SK-N-SH treated with all-trans-retinoic acid at 6 μM for 48 hours (cell line): ENCODE measurements at regions not wholly inside any gene's neighbourhood (a gene's known extent, or its start where the extent isn't known, plus 50 kb on each side); places are given as distances from the start of the nearest gene placed in this dataset.
A peak's percentile ranks its signal among the peaks of the same experiment; 100 is the strongest.

ENCODE experiments used
- ATAC-seq: fragments of 200-7000 bp; cut with Tn5 transposase; 3 replicates; pipeline ENCODE4 v1.9.1; 2020; ENCODE audit warnings: mild to moderate bottlenecking, moderate library complexity
- ARNTL ChIP-seq: fragments of 450-650 bp; formaldehyde crosslinking; IDR thresholded peaks from 2 replicates; pipeline ENCODE4 v1.5.0; 2020; ENCODE audit warnings: low read depth, mild to moderate bottlenecking, moderate library complexity, borderline replicate concordance
- BACH2 ChIP-seq: fragments of 250-450 bp; sonication (Bioruptor Pico); IDR thresholded peaks from 2 replicates; pipeline ENCODE4 v1.9.0; 2021; ENCODE audit warnings: mild to moderate bottlenecking, borderline replicate concordance
- CREB5 ChIP-seq: fragments of 250-450 bp; sonication (Bioruptor Pico); IDR thresholded peaks from 2 replicates; pipeline ENCODE4 v1.5.1; 2020; ENCODE audit warnings: low read depth, mild to moderate bottlenecking, moderate library complexity
- CSDC2 ChIP-seq: fragments of 250-450 bp; sonication (Bioruptor Pico); IDR thresholded peaks from 2 replicates; pipeline ENCODE4 v1.5.0; 2020; ENCODE audit warnings: mild to moderate bottlenecking, moderate library complexity
- ESRRG ChIP-seq: fragments of 250-450 bp; sonication (Bioruptor Pico); IDR thresholded peaks from 2 replicates; pipeline ENCODE4 v1.6.1; 2021; ENCODE audit warnings: mild to moderate bottlenecking
- GLIS3 ChIP-seq: fragments of 250-450 bp; sonication (Bioruptor Pico); IDR thresholded peaks from 2 replicates; pipeline ENCODE4 v1.5.0; 2020; ENCODE audit warnings: mild to moderate bottlenecking, moderate library complexity
- ISL1 ChIP-seq: fragments of 250-450 bp; sonication (Bioruptor Pico); IDR thresholded peaks from 2 replicates; pipeline ENCODE4 v2.1.2; 2022; ENCODE audit warnings: mild to moderate bottlenecking, moderate library complexity
- OSR1 ChIP-seq: fragments of 250-450 bp; sonication (Bioruptor Pico); IDR thresholded peaks from 2 replicates; pipeline ENCODE4 v1.8.0; 2022; ENCODE audit warnings: moderate library complexity, mild to moderate bottlenecking, inconsistent platforms
- PATZ1 ChIP-seq: fragments of 250-450 bp; sonication (Bioruptor Pico); IDR thresholded peaks from 2 replicates; pipeline ENCODE4 v1.8.0; 2020; ENCODE audit warnings: mild to moderate bottlenecking, moderate library complexity, borderline replicate concordance
- PPARA ChIP-seq: fragments of 250-450 bp; sonication (Bioruptor Pico); IDR thresholded peaks from 2 replicates; pipeline ENCODE4 v1.5.0; 2020; ENCODE audit warnings: mild to moderate bottlenecking, borderline replicate concordance
- SNAI2 ChIP-seq: fragments of 250-450 bp; sonication (Bioruptor Pico); IDR thresholded peaks from 2 replicates; pipeline ENCODE4 v1.5.0; 2020; ENCODE audit warnings: mild to moderate bottlenecking, moderate library complexity
- TCF4 ChIP-seq: fragments of 250-450 bp; sonication (Bioruptor Pico); IDR thresholded peaks from 2 replicates; pipeline ENCODE4 v1.8.0; 2021; ENCODE audit warnings: mild to moderate bottlenecking, moderate library complexity, borderline replicate concordance
- TOX ChIP-seq: fragments of 250-450 bp; sonication (Bioruptor Pico); IDR thresholded peaks from 2 replicates; pipeline ENCODE4 v1.8.0; 2021; ENCODE audit warnings: mild to moderate bottlenecking, moderate library complexity, borderline replicate concordance
- TSHZ2 ChIP-seq: fragments of 250-450 bp; sonication (Bioruptor Pico); IDR thresholded peaks from 2 replicates; pipeline ENCODE4 v1.5.0; 2020; ENCODE audit warnings: mild to moderate bottlenecking, moderate library complexity
- ZC3H10 ChIP-seq: fragments of 250-450 bp; sonication (Bioruptor Pico); IDR thresholded peaks from 2 replicates; pipeline ENCODE4 v1.5.1; 2021; ENCODE audit warnings: mild to moderate bottlenecking, moderate library complexity
- ZFP3 ChIP-seq: fragments of 250-450 bp; sonication (Bioruptor Pico); IDR thresholded peaks from 2 replicates; pipeline ENCODE4 v1.5.0; 2020; ENCODE audit warnings: mild to moderate bottlenecking, moderate library complexity
- ZFP30 ChIP-seq: fragments of 450-650 bp; formaldehyde crosslinking; IDR thresholded peaks from 2 replicates; pipeline ENCODE4 v1.5.0; 2022; ENCODE audit warnings: mild to moderate bottlenecking, moderate library complexity
- ZNF565 ChIP-seq: fragments of 450-650 bp; formaldehyde crosslinking; conservative IDR thresholded peaks from 2 replicates; pipeline ENCODE4 v1.5.0; 2020; ENCODE audit warnings: low read depth, mild to moderate bottlenecking, moderate library complexity
- ZNF70 ChIP-seq: fragments of 450-650 bp; formaldehyde crosslinking; IDR thresholded peaks from 2 replicates; pipeline ENCODE4 v1.5.0; 2020; ENCODE audit warnings: mild to moderate bottlenecking, moderate library complexity
- ZNF8 ChIP-seq: fragments of 450-650 bp; formaldehyde crosslinking; IDR thresholded peaks from 2 replicates; pipeline ENCODE4 v1.5.0; 2020; ENCODE audit warnings: mild to moderate bottlenecking, moderate library complexity
- TF ChIP-seq, protein P1 (sequence below): fragments of 250-450 bp; sonication (Bioruptor Pico); IDR thresholded peaks from 2 replicates; pipeline ENCODE4 v1.8.0; 2021; ENCODE audit warnings: low read depth, mild to moderate bottlenecking, moderate library complexity, borderline replicate concordance
- TF ChIP-seq, protein P2 (sequence below): fragments of 250-450 bp; sonication (Bioruptor Pico); IDR thresholded peaks from 2 replicates; pipeline ENCODE4 v1.5.1; 2021; ENCODE audit warnings: mild to moderate bottlenecking, moderate library complexity

DNA sequence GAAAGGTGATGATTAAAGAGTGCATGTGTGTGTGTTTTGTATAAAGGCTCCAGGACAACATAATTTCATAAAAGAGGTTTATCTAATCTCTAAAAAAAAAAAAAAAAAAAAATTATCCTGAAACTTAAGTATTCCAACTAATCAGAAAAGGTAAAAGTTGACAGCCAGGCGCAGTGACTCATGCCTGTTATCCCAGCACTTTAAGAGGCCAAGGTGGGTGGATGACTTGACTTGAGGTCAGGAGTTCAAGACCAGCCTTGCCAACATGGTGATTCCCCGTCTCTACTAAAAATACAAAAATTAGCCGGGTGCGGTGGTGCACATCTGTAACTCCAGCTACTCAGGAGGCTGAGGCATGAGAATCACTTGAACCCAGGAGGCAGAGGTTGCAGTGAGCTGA is 632.7 kb upstream of the CHORDC1 start:
- ATAC-seq = no peak
- TF ChIP-seq CSDC2 (CRISPR knock-in tag) = no peak
- peak; percentile 28; the same call in 1 of the 2 replicates for TF ChIP-seq ISL1 (CRISPR knock-in tag)
- no peak for TF ChIP-seq ESRRG

- TF ChIP-seq ZNF70 (no peak), OSR1 (CRISPR knock-in tag) (no peak), CREB5 (CRISPR knock-in tag) (no peak), GLIS3 (CRISPR knock-in tag) (no peak), ZNF565 (CRISPR knock-in tag) (no peak), PATZ1 (no peak), ZFP30 (CRISPR knock-in tag) (no peak), TCF4 (CRISPR knock-in tag) (no peak), ZC3H10 (CRISPR knock-in tag) (no peak), ESRRG (no peak), BACH2 (CRISPR knock-in tag) (no peak), ISL1 (CRISPR knock-in tag) (no peak), ZNF8 (no peak), ARNTL (no peak)
- TF ChIP-seq, protein P1, sequence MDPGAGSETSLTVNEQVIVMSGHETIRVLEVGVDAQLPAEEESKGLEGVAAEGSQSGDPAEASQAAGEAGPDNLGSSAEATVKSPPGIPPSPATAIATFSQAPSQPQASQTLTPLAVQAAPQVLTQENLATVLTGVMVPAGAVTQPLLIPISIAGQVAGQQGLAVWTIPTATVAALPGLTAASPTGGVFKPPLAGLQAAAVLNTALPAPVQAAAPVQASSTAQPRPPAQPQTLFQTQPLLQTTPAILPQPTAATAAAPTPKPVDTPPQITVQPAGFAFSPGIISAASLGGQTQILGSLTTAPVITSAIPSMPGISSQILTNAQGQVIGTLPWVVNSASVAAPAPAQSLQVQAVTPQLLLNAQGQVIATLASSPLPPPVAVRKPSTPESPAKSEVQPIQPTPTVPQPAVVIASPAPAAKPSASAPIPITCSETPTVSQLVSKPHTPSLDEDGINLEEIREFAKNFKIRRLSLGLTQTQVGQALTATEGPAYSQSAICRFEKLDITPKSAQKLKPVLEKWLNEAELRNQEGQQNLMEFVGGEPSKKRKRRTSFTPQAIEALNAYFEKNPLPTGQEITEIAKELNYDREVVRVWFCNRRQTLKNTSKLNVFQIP (CRISPR knock-in tag) = no peak
- ATAC-seq = no peak
Observed at GRCh38 chr11:90851196-90851595, 628.3 kb upstream of the CHORDC1 start.

DNA sequence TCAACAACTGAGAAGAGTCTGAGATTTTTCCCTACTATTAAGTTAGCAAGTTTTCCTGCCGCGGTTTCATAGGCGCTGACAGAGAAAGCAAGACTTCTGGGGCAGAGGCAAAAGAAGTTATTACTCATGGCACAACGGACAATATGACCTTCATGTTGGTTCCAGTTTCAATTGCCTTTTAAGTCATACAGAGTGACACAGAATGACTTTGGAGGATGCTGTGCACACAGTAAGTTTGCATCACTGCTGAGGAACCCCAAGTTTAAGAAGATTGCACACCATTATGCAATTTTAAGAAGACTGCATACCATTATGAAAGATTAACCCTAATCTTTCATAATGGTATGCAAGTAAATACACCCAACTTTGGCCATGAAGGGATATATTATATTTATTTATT is 626.5 kb upstream of the CHORDC1 start:
- ATAC-seq = no peak
- TF ChIP-seq ZFP3 (CRISPR knock-in tag) (no peak), ZC3H10 (CRISPR knock-in tag) (no peak), PATZ1 (no peak), TOX (CRISPR knock-in tag) (no peak), BACH2 (CRISPR knock-in tag) (no peak), ARNTL (no peak), ISL1 (CRISPR knock-in tag) (no peak), ZNF8 (no peak), ZNF565 (CRISPR knock-in tag) (no peak), ZFP30 (CRISPR knock-in tag) (no peak), GLIS3 (CRISPR knock-in tag) (no peak), ZNF70 (no peak), TSHZ2 (no peak), ESRRG (no peak), PPARA (CRISPR knock-in tag) (no peak), SNAI2 (CRISPR knock-in tag) (no peak)
- TF ChIP-seq, protein P2, sequence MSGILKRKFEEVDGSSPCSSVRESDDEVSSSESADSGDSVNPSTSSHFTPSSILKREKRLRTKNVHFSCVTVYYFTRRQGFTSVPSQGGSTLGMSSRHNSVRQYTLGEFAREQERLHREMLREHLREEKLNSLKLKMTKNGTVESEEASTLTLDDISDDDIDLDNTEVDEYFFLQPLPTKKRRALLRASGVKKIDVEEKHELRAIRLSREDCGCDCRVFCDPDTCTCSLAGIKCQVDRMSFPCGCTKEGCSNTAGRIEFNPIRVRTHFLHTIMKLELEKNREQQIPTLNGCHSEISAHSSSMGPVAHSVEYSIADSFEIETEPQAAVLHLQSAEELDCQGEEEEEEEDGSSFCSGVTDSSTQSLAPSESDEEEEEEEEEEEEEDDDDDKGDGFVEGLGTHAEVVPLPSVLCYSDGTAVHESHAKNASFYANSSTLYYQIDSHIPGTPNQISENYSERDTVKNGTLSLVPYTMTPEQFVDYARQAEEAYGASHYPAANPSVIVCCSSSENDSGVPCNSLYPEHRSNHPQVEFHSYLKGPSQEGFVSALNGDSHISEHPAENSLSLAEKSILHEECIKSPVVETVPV (CRISPR knock-in tag) = no peak
- TF ChIP-seq, protein P1 (CRISPR knock-in tag) = no peak
